Left kidney (tissue), 1 donor: ENCODE measurements at regions not wholly inside any gene's neighbourhood (a gene's known extent, or its start where the extent isn't known, plus 50 kb on each side); places are given as distances from the start of the nearest gene placed in this dataset.
A peak's percentile ranks its signal among the peaks of the same experiment; 100 is the strongest.

Experiments
- DNase-seq: peaks from one replicate; pipeline ENCODE4 v3.0.0-alpha.2; 2013

DNA sequence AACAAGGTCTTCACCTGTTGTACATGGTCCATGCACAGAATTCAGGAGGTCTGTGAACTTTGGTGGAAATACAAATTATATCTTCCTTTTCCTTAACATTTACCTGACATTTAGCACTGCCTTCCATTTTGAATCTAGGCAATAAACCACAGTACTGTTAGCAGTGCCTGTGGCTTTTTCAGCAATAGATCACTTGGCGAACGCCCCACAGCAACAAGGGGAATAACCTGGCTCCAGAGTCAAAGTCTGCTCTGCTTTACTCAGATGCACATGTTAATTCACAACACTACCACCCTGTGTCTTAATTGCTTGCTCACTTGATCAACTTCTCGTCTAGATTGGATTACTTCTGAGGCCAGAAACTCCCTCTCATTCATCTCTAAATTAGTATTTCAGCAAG, 414.6 kb upstream of the PROK2 start:
- no peak for DNase-seq

DNA sequence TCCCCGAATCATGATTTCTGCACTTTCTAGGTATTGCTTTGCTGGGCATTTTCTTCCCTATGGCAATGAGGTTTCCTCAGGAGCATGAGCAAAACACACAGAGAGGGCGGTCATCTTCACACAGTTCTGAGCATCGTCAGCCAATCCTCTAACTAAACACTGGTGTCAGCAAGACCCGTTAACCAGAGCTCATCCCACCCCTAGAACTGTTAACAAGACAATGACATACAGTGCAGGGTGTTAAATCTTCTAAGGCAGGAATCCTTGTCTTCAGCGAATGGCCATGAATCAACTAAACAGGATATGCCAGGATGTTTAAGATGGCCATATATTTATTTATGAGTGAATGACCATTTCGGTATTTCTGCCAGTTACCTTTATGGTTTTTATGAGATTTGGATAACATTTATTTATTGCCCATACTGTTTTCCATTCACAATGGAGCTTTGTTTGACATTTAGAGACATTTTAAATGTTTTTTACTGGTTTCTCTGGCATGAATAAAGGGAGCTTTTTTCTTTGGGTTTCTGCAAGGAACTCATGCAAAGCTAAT, 411.5 kb upstream of the PROK2 start:
- DNase-seq = no peak

DNA sequence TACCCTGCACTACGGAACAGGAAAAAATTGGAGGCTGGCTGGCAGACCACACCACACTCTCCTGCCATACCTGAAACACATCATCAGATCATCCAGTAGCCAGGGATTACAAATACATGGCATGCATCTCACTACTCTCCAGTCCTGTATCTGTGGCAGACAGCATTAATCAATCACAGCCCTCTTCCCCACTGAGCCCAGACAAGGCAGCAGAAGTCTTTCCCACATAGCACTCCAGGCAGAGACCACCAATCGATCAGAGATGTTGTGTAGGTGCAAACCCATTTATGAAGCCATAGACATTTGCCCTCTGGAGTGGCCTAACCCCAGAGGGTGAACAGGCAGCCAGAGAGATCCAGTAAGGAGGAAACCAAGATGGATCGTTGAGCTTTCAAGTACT, 410.9 kb upstream of the PROK2 start:
- no peak for DNase-seq

DNA sequence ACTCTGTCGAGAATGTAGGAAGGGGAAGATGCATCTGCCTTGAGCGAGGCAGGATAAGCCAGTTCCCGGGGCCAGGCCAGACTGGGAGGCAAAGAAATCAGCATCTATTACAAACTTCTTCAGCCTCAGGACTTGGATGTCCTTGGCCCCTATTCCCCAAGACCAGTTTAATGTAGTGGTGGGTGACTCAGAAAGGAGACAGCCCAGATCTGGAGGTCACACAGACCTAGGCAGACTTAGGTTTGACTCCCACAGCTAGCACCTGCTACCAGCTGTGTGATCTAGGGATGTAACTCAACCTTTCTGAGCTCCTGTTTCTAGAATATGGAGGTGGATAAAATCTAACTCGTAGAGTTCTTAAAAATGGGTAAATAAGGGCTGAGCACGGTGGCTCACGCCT, 409.5 kb upstream of the PROK2 start:
- DNase-seq = no peak

DNA sequence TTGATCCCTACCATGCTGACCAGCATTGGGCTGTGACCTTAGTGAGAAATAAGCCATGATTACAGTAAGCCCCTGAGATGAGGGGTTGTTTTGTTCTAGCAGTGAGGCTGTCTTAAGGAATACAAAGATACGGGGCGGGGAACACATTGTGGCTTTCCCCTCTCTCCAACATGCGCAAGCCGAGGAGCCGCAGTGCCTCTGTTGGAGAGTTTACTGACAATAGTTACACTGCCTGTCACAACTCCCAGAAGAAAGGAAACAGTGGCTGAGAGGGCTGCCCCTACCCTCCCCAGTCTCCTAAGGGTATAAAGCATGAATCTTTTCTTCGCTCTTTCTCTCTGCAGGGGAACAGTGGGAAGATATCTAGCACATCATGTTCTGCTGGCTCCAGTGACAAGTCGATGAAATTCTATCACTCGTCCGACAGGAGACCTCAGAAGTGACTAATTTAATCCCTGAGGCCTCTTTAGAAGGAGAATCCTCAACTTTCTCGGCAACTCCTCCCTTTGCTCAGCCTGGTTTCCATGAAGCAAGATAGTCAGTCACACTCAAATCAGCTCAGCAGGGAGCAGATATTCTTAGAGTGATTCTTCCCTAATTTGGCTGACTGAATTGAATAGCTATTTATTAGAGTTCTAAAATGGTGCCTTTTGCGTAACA, 409.0 kb upstream of the PROK2 start:
- DNase-seq = no peak

DNA sequence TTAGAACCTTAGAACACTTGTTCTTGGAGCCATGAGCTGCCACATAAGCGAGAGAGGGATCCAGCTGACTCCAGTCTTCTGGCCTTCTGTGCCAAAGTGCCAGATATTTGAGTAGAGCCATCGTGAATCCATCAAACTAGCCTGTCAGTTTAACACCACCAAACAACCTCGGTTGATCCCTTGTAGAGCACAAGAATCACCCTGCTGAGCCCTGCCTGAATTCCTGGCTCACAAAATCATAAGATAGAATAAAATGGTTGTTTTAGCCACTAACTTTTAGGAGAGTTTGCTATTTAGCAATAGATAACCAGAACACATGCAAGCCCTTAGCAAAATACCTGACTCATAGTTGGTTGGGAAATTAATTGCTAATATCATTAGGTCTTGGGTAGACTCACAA, 407.6 kb upstream of the PROK2 start:
- DNase-seq = no peak

DNA sequence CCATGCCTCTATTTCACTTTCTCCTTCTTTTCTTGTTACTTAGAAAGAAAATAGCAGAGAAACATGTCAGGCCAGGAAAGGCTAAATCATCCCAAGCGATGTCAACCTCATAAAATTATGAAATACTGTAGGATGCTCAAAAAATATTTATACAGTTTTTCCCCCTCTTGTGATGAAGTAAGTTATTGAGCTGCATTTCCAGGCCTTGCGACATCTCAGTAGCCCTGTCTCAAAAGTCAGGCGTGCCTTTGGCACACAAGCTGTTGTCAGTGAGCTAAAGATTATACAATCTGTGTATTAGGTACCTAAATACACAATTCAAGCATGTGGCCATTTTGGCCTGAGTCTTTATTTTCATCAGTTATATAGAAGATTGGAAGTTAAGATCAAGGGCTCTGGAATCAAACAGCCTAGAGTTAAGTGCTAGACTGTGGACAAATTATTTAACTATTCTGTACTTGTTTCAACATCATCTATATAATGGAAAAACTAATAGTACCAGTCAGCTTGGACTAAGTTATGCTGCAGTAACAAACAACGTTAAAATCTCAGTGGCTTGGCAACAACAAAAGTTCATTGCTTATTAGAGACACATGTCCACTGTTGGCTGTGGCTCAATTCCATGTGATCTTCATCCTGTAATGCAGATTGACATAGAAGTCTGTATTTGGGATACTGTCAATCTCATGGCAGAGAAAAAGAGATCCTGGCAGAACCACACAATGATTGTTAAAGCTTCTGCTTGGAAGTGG, 406.4 kb upstream of the PROK2 start:
- DNase-seq = no peak

DNA sequence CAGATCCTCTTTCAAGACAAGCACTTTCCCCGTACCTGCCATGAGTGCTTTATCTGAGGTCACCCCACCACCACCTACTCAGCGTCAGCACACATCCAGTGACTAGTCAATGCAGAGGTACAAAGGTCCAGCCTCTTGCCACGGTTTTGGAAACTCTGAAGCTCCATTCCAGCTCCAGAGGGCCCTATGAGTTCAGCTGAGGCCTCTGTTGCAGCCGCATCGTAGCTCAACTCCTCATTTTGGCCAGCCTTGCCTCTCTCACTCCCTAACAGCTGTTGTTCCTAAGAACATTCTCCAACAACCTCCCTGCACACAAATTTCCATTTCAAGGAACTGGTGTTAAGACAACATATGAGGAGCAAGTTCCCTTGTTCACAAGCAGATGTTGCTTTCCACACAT, 405.1 kb upstream of the PROK2 start:
- no peak for DNase-seq

DNA sequence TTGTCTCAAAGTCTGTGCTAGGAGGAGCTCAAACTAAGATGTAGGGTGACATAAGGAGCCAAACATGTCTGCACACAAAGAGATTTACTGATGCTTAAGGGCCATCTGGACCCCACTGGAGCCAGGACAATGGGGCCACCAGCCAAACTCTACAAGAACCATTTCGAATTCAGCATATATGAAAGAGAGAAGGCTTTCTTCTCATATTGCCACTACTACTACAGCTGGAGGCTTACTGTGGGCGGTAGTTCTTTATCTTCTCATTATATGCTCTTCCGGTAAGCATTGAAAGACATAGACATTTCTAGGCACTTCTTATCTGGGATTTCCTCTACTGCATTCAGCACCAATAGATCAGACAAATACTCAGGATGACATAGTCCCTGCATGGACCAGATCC, 404.4 kb upstream of the PROK2 start:
- no peak for DNase-seq

DNA sequence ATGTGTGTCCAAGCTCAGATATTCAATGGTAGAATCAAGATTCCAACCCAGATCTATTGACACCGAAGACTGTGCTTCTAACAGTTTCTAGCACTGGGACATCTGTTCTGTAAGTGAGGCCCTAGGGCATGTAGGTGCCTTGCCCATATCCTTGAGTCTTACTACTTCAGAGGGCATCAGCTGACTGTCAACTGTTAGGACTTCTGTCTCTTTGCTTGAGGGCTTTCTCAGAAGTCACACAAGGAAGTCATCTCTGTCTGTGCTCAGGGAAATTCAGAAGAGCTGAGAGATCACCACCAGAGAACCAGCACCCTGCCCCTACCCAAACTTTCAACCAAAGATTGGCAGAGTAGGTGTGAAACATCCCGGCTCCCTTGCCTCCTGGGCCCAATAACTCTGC, 403.6 kb upstream of the PROK2 start:
- DNase-seq = no peak

DNA sequence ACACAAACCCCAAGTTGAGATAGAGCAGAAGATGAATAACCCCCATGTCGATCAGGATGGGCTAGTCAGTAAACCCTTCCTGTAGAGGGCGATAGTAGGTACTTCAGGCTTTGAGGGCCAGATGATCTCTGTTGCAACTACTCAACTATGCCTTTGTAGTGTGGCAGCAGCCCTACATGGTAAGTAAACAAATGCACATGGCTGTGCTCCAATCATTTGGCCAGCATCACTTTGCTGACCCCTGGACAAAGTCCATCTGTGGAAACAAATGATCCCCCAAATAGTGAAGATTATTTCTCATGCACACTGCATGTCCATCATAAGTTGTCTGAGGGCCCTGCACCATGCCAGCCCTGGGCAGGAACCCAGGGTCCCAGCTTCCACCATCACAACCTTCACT, 402.2 kb upstream of the PROK2 start:
- no peak for DNase-seq

DNA sequence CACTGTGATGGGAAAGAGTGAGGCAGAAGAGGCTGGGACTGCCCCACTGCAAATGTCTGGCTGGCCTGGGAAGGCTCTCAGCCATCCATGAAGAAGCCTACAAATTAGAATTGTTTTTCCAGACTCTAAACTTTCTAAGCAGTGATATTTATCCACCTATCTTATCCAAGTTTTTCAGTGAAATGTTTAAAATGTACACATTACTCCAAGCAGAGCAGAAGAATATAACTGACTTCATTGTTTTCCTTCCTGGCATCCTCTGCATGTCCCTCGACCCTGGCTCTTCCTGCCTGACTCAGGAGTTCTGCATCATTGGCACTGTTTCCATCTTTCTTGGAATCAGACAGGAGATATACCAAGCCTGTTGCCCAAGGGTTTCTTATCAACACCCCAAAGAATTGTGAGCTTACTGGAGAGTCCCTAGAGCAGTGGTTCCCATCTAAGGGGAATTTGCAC, 401.5 kb upstream of the PROK2 start:
- no peak for DNase-seq

DNA sequence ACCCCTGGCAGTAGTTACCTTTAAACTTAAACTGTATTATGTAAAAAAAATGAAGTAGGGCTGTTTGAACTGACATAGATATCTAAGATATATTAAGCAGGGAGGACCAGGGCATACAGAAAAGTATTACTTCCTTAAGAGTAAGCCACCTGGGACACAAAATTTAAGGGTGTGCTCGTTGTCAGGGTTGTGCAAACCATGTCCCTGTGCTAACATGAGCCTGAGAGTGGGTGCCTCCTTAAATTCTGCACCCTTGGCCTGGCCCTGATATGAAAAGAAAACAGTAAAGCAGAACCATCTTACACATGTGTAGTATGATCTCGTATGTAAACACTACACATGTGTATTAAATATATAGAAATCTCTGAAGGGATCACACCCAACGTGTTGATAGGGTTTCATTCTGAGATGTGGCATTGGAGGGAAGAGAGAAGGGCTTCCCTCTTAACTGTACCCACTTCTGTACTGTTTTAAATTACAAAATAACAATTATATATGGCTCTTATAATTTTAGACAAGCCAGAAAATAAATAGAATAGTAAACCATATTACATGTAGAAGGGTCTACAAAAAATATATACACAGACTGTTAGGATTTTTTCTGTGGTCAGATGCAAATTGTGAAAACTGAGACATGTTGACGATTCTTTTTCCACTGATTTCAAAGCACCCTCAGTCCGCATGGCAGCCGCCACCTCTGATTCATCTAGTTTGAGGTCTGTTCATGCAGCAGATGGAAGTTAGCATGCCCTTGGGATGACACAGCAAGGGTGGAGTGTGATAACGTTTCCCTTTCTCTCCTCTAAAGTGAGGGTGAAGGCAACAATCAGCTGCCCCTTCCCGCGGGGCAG, 400.8 kb upstream of the PROK2 start:
- no peak for DNase-seq

DNA sequence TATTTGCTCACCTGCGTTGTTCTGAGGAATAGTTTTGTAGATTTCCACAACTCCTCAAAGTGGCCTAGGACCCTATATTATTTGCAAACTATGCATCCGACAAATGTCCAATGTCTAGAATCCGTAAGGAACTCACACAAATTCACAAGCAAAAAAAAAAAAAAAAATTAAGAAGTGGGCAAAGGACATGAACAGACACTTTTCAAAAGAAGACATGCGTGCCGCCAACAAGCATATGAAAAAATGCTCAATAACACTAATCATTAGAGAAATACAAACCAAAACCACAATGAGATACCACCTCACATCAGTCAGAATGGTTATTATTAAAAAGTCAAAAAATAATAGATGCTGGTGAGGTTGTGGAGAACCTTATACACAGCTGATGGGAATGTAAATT, 398.5 kb upstream of the PROK2 start:
- no peak for DNase-seq

DNA sequence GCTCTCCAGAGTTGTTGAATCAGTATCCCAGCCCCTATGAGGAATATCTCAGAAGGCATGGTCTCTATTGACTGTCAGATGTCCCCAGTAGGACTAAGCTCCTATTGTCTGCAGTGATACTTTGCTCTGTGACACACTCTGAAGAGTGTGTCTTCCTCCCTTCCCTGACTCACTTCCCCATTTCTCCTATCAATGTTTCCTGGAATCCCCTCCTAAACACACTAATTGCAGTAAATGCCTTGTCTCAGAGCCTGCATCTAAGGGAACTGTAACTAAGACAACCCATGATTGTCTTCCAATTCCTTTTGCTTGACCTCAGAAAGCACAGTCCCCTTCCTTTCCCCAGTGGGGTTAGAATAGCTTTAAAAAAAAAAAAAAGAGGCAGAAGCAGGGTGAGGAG, 397.3 kb upstream of the PROK2 start:
- no peak for DNase-seq

DNA sequence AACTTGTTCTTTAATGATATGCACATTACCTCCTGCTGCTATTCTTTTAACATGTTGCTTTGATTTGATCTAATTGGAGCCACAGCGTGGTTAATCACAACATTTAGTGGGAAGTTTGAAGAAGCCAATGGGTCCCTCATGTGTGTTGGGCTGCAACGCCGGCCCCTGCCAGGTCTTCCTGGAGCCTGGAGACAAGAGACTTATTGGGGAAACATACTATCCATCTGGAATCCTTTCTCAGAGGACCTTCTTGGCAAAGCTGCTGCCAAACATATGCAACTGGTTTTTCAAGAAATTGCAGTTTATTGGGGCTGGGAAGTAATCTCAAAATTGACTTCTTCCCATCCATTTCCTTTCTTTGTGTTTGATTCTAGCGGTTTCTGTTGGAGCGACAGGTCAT, 396.3 kb upstream of the PROK2 start:
- no peak for DNase-seq

DNA sequence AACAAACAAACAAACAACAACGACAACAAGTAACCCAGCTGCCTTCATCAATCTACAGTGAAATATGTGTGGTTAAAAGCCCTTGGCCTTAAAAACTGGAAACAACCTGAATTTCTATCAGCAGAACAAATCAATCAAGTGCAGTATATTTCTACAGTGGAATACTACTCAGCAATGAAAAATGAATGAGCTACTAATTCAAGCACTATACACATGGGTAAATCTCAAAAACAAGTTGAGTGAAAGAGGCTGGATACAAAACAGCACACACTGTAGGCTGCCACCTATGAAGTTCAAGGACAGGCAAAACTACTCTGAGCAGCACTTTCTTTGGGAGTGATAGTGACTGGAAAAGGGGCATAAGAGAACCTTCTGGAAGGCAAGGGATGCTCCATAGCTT, 395.5 kb upstream of the PROK2 start:
- no peak for DNase-seq

DNA sequence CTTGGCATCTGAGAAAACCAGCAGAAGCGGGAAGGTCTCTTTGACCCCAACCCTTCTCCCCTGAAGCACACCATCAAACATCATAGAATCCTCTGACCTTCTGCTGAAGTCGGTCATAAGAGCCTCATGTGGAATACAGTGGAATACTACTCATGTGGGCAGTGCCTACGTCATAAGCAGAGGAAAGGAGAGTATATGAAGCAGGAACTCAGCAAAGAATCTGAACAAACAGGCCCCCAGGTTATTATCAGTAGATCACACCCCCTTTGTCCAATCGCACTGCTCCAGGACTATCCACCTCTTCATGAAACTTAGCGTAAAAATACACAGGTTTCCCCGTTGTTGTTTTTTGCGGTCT, 394.1 kb upstream of the PROK2 start:
- DNase-seq = no peak

DNA sequence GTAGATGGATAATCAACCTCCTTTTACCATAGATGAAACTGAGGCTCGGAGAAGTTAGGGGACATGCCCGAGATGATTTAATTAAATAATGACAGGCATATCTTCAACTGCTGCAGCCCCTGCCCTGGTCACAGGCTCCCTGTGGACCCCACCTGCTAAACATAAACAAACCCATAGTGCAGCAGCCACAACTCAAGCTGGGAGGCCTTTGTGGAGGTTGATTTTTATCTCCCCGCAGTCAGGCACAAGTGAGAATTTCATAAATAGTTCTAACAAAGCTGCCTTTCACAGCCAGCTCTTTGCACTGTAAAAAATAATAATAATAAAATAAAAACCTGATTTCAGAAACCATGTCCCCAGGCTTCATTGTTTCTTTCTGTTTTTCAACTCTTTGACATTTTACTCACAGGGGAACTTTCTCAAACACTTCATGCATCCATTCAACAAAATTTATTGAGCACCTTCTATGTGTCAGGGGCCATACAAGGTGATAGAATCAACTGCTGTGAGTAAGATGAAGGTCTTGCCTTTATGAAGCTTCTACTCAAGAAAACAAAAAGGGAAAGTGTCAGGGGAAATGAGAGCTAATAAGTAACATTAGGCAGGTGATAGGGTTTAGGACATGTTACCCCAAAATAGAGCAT, 393.6 kb upstream of the PROK2 start:
- DNase-seq = no peak

DNA sequence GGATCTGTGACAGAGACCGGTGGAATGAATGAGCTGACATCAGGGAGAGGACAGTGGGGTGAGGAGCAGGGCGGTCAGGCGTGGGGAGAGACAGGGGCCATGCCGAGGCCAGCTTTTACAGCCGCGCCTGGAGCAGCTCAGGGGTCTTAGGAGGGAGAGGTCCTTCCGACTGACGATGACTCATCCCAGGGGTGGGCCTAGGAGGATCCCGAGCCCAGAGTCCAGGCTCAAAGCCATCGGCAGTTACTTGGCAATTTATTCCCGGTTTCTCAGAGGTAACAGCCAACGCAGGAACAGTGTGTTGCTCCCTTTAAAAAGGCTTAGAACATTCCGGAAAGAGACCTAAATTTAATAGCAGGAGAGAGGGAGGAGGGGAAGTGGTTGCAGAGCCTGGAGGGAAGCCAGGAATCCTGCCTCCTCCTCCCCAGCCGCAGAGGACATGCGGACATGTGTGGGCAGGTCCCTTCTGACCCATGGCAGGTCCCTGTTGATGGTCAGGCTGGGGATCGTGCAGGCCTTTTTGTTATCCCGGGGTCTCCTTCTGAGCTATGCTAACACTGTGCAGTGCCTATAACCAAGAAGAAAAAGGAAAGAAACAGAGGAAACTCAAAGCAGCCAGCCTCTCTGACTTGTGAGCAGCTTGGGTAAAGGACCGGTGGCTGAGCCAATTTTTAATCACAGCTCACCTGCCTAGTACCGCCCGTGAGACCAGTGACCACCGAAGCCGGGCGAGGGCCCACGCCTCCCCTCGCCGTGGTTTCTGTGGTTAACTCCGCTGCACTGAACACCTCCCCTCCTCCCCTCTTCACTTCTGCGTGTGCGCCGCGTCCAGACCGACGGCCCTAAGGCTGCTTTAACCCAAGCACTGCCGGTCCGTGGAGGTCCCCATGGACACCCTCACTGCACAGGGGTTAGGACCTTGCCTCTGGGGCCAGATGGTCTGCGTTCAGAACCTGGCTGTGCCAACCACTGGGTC, 392.4 kb upstream of the PROK2 start:
- DNase-seq = peak; percentile 46

DNA sequence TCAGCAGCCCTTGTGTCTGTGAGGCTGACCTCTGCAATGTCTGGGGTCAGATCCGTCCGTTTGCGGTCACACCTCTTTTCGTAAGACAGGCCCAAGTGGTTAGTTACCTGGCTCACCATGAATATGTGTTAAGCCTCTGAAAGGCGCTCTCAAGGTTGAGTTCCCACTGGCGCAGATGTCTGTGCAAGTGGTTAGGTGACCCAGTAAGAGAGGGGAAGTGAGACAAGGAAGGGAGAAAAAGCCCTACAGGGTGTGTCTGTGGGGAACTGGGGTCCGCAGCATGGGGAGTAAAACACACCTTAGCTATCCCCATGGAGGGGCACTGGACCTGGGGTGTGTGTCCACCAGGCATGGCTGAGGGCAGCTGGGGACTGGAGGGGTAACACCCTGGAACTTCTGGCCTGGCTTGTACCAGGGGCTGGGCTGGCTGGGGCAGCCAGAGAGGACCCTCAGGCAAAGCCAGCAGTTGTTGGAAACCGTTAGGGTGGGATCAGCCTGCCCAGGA, 391.6 kb upstream of the PROK2 start:
- no peak for DNase-seq
